ENCODE measurements at regions not wholly inside any gene's neighbourhood (a gene's known extent, or its start where the extent isn't known, plus 50 kb on each side); places are given as distances from the start of the nearest gene placed in this dataset.

GRCh38 chr3:6229778-6230410 is 631.0 kb upstream of the GRM7 start:
- in situ Hi-C loops (cut with MboI; ENCODE audit: low sequenced_read_pairs) = no loop called here

GRCh38 chr3:6242104-6242503 is 618.8 kb upstream of the GRM7 start:
- in situ Hi-C loops (cut with MboI; ENCODE audit: low sequenced_read_pairs) = no loop called here

GRCh38 chr3:6248528-6248927 is 612.4 kb upstream of the GRM7 start:
- in situ Hi-C loops (cut with MboI; ENCODE audit: low sequenced_read_pairs) = no loop called here

- in situ Hi-C loops (cut with MboI; ENCODE audit: low sequenced_read_pairs) = no loop called here
Observed at GRCh38 chr3:6249679-6250078, 611.2 kb upstream of the GRM7 start.

- in situ Hi-C loops (cut with MboI; ENCODE audit: low sequenced_read_pairs) = no loop called here
Observed at GRCh38 chr3:6250167-6250566, 610.7 kb upstream of the GRM7 start.

GRCh38 chr3:6251612-6252400 is 609.1 kb upstream of the GRM7 start:
- in situ Hi-C loops (cut with MboI; ENCODE audit: low sequenced_read_pairs) = no loop called here

GRCh38 chr3:6254490-6254889 is 606.4 kb upstream of the GRM7 start:
- in situ Hi-C loops (cut with MboI; ENCODE audit: low sequenced_read_pairs) = no loop called here

- in situ Hi-C loops (cut with MboI; ENCODE audit: low sequenced_read_pairs) = no loop called here
Observed at GRCh38 chr3:6255229-6255628, 605.7 kb upstream of the GRM7 start.

GRCh38 chr3:6260551-6261191 is 600.2 kb upstream of the GRM7 start:
- in situ Hi-C loops (cut with MboI; ENCODE audit: low sequenced_read_pairs) = no loop called here

GRCh38 chr3:6262010-6262409 is 598.9 kb upstream of the GRM7 start:
- in situ Hi-C loops (cut with MboI; ENCODE audit: low sequenced_read_pairs) = no loop called here

GRCh38 chr3:6264036-6264435 is 596.9 kb upstream of the GRM7 start:
- in situ Hi-C loops (cut with MboI; ENCODE audit: low sequenced_read_pairs) = no loop called here

- in situ Hi-C loops (cut with MboI; ENCODE audit: low sequenced_read_pairs) = no loop called here
Observed at GRCh38 chr3:6264906-6265305, 596.0 kb upstream of the GRM7 start.

GRCh38 chr3:6266135-6266534 is 594.8 kb upstream of the GRM7 start:
- in situ Hi-C loops (cut with MboI; ENCODE audit: low sequenced_read_pairs) = no loop called here

- in situ Hi-C loops (cut with MboI; ENCODE audit: low sequenced_read_pairs) = no loop called here
Observed at GRCh38 chr3:6273878-6274277, 587.0 kb upstream of the GRM7 start.

GRCh38 chr3:6281662-6282061 is 579.3 kb upstream of the GRM7 start:
- in situ Hi-C loops (cut with MboI; ENCODE audit: low sequenced_read_pairs) = no loop called here

- in situ Hi-C loops (cut with MboI; ENCODE audit: low sequenced_read_pairs) = no loop called here
Observed at GRCh38 chr3:6282918-6283317, 578.0 kb upstream of the GRM7 start.

GRCh38 chr3:6287088-6287875 is 573.6 kb upstream of the GRM7 start:
- in situ Hi-C loops (cut with MboI; ENCODE audit: low sequenced_read_pairs) = no loop called here

GRCh38 chr3:6301626-6302025 is 559.3 kb upstream of the GRM7 start:
- in situ Hi-C loops (cut with MboI; ENCODE audit: low sequenced_read_pairs) = no loop called here

GRCh38 chr3:6315906-6316305 is 545.0 kb upstream of the GRM7 start:
- in situ Hi-C loops (cut with MboI; ENCODE audit: low sequenced_read_pairs) = no loop called here

GRCh38 chr3:6321999-6322398 is 538.9 kb upstream of the GRM7 start:
- in situ Hi-C loops (cut with MboI; ENCODE audit: low sequenced_read_pairs) = no loop called here

GRCh38 chr3:6326771-6327170 is 534.1 kb upstream of the GRM7 start:
- in situ Hi-C loops (cut with MboI; ENCODE audit: low sequenced_read_pairs) = no loop called here
